Stimulated activated CD8-positive, alpha-beta memory T cell treated with anti-CD3 and anti-CD28 coated beads, Interleukin-15, amount 100 ng/mL, for 4 hours (primary cell): ENCODE measurements at regions not wholly inside any gene's neighbourhood (a gene's known extent, or its start where the extent isn't known, plus 50 kb on each side); places are given as distances from the start of the nearest gene placed in this dataset.
"Not testable (repeated sequence)": the region's sequence is repeated elsewhere in the genome, so short reads cannot be mapped to it uniquely, and the experiment has no call there.

Source experiments
- DNase-seq, 2 donors: peaks; one replicate each; pipeline ENCODE4 v3.0.0-alpha.2; 2020; ENCODE audit warnings: low read depth in 2 of 2

- no peak for DNase-seq
Measured at GRCh38 chr6:138656364-138657064, 117.1 kb upstream of the CCDC28A start.

GRCh38 chr6:138657065-138657425 is 116.5 kb upstream of the CCDC28A start:
- no peak for DNase-seq

- no peak for DNase-seq
Measured at GRCh38 chr6:138659998-138660397, 113.6 kb upstream of the CCDC28A start.

GRCh38 chr6:138662471-138662870 is 111.1 kb upstream of the CCDC28A start:
- no peak for DNase-seq

GRCh38 chr6:138663892-138664291 is 109.7 kb upstream of the CCDC28A start:
- DNase-seq: no peak

- no peak for DNase-seq
Measured at GRCh38 chr6:138664745-138665144, 108.8 kb upstream of the CCDC28A start.

GRCh38 chr6:138666636-138667035 is 106.9 kb upstream of the CCDC28A start:
- no peak for DNase-seq

- no peak for DNase-seq
Measured at GRCh38 chr6:138667408-138667807, 106.2 kb upstream of the CCDC28A start.

GRCh38 chr6:138671351-138671750 is 102.2 kb upstream of the CCDC28A start:
- DNase-seq: no peak

- no peak for DNase-seq
Measured at GRCh38 chr6:138673346-138674014, 100.1 kb upstream of the CCDC28A start.

- DNase-seq: not testable (repeated sequence)
Measured at GRCh38 chr6:138674444-138674843, 99.1 kb upstream of the CCDC28A start.

- no peak for DNase-seq
Measured at GRCh38 chr6:138677538-138677937, 96.0 kb upstream of the CCDC28A start.

GRCh38 chr6:138678168-138678567 is 95.4 kb upstream of the CCDC28A start:
- DNase-seq: no peak

GRCh38 chr6:138680085-138680484 is 93.5 kb upstream of the CCDC28A start:
- no peak for DNase-seq

- DNase-seq: no peak
Measured at GRCh38 chr6:138681627-138682026, 91.9 kb upstream of the CCDC28A start.

GRCh38 chr6:138682704-138683527 is 90.7 kb upstream of the CCDC28A start:
- no peak for DNase-seq

- no peak for DNase-seq
Measured at GRCh38 chr6:138685257-138685656, 88.3 kb upstream of the CCDC28A start.

- DNase-seq: no peak
Measured at GRCh38 chr6:138685781-138686180, 87.8 kb upstream of the CCDC28A start.

GRCh38 chr6:138688580-138688979 is 85.0 kb upstream of the CCDC28A start:
- no peak for DNase-seq

GRCh38 chr6:138689849-138690248 is 83.7 kb upstream of the CCDC28A start:
- no peak for DNase-seq

GRCh38 chr6:138690975-138691594 is 82.5 kb upstream of the CCDC28A start:
- no peak for DNase-seq

GRCh38 chr6:138691595-138692057 is 81.9 kb upstream of the CCDC28A start:
- DNase-seq: no peak
